ENCODE measurements at regions not wholly inside any gene's neighbourhood (a gene's known extent, or its start where the extent isn't known, plus 50 kb on each side); places are given as distances from the start of the nearest gene placed in this dataset.

- Histone ChIP-seq H3K27ac (replicated peaks) (peak overlapping the region; percentile 22), H3K4me1 (peaks cover 16% of the 10 kb centered on the region), H3K4me3 (no peak overlapping the region), H3K27me3 (ENCODE audit: low read depth) (no peaks in the 10 kb centered on the region), H3K9me3 (replicated peaks) (no peaks in the 10 kb centered on the region), H3K36me3 (no peaks in the 10 kb centered on the region)
- intact Hi-C loops (cut with micrococcal nuclease), result loop anchor here (5.0 kb wide), 1 partner anchor 122 kb away; no protein-coding TSS in a partner anchor
- TF ChIP-seq CTCF (IDR thresholded peaks at IDR 0.05; ENCODE audit: borderline replicate concordance), result no peak
- peak; percentile 29 for DNase-seq
Observed at GRCh38 chr2:64914735-64915509, 74.3 kb upstream of the SLC1A4 start.

- no peak for DNase-seq
- Histone ChIP-seq H3K4me3 (no peak overlapping the region), H3K4me1 (peaks cover 16% of the 10 kb centered on the region), H3K27me3 (ENCODE audit: low read depth) (no peaks in the 10 kb centered on the region), H3K9me3 (replicated peaks) (no peaks in the 10 kb centered on the region), H3K36me3 (no peaks in the 10 kb centered on the region), H3K27ac (replicated peaks) (peak overlapping the region; percentile 22)
- intact Hi-C loops (cut with micrococcal nuclease), result loop anchor here (5.0 kb wide), 1 partner anchor 122 kb away; no protein-coding TSS in a partner anchor
- TF ChIP-seq CTCF (IDR thresholded peaks at IDR 0.05; ENCODE audit: borderline replicate concordance), result no peak
Observed at GRCh38 chr2:64915510-64915900, 73.7 kb upstream of the SLC1A4 start.

DNA sequence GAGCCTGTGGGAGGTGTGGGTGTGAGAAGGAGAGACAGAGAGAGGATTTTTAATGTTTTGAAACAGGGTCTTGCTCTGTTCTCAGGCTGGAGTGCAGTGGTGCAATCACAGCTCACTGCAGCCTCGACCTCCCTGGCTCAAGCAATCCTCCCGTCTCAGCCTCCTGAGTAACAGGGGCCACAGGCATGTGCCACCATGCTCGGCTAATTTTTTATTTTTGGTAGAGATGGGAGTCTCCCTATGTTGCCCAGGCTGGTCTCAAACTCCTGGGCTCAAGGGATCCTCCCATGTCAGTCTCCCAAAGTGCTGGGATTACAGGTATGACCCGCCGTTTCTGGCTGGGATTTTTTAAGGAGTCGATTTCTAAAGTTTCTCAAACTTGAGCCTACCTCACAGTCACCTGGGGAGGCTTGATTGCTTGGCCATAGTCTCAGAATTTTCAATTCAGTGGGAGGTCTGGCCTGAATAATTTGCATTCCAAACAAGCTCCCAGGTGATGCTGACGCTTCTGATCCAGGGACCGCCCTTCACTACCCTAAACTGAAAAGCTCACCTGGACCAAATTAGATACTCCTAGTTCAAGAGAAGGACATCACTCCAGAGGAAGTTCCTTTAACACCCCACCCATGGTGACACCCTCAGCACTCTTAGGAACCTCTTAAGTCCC, 70.8 kb upstream of the SLC1A4 start:
- Histone ChIP-seq H3K4me3 (peak overlapping the region; percentile 54), H3K4me1 (peaks cover 5% of the 10 kb centered on the region), H3K36me3 (no peaks in the 10 kb centered on the region), H3K27me3 (ENCODE audit: low read depth) (no peaks in the 10 kb centered on the region), H3K9me3 (replicated peaks) (no peaks in the 10 kb centered on the region), H3K27ac (replicated peaks) (peak overlapping the region; percentile 69)
- DNase-seq, result no peak
- intact Hi-C loops (cut with micrococcal nuclease), result loop anchor here (5.0 kb wide), 1 partner anchor 119 kb away; no protein-coding TSS in a partner anchor
- no peak for TF ChIP-seq CTCF (IDR thresholded peaks at IDR 0.05; ENCODE audit: borderline replicate concordance)

GRCh38 chr2:64919261-64919660, 69.9 kb upstream of the SLC1A4 start:
- Histone ChIP-seq H3K9me3 (replicated peaks) (no peaks in the 10 kb centered on the region), H3K36me3 (no peaks in the 10 kb centered on the region), H3K27ac (replicated peaks) (no peak overlapping the region), H3K4me3 (no peak overlapping the region), H3K4me1 (peaks cover 5% of the 10 kb centered on the region), H3K27me3 (ENCODE audit: low read depth) (no peaks in the 10 kb centered on the region)
- intact Hi-C loops (cut with micrococcal nuclease), result loop anchor here (5.0 kb wide), 1 partner anchor 118 kb away; no protein-coding TSS in a partner anchor
- no peak for TF ChIP-seq CTCF (IDR thresholded peaks at IDR 0.05; ENCODE audit: borderline replicate concordance)
- no peak for DNase-seq

DNA sequence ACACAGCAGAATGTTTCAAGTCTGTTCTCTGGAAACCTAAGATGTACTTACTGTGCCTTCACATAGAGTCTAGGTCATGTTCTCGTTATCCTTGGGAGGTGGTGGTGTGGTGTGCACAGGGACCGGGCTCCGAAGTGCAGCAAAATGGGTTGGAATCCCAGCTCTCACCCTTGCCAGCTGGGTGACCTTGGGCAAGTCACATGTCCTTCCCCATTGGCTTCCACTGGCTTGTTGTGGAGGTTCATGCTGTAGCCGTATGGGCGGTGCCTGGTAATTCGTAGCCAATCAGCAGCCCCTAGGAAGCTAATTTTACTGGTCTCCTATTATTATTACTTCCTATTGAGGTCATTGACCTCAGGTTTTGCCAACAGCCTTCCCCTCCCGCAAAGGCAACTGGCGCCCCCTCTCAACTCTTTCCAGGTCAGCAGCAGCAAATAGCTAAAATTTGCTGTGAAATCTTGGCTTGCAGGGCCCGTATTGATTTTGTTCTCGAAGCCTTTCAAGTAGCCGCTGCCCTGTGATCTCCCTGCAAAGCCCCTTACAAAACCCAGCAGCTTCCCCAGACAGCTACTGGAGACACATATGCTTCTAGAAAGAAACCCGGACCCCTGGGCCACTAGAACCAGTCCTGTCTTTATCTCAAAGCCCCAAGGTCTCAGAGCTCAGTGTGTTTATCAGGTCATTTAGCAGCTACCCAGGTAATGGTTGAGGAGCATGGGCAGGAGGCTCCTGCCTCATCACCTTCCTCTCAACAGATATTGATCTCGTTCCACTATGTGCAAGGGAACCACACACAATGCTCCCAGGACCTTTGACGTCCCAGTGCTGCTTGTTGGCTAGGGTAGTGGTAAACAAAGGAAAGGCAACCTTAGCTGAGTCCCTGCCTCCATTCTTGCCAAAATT, 66.5 kb upstream of the SLC1A4 start:
- no peaks in the 10 kb centered on the region for H3K27me3 ChIP-seq (ENCODE audit: low read depth)
- H3K4me3 ChIP-seq, result no peak overlapping the region
- intact Hi-C loops (cut with micrococcal nuclease), result loop anchor here (10.0 kb wide), 1 partner anchor 252 kb away; no protein-coding TSS in a partner anchor
- TF ChIP-seq CTCF (IDR thresholded peaks at IDR 0.05; ENCODE audit: borderline replicate concordance), result no peak
- H3K36me3 ChIP-seq, result no peaks in the 10 kb centered on the region
- DNase-seq, result no peak
- H3K27ac ChIP-seq (replicated peaks), result no peak overlapping the region
- peaks cover 4% of the 10 kb centered on the region for H3K4me1 ChIP-seq
- H3K9me3 ChIP-seq (replicated peaks), result peaks cover 5% of the 10 kb centered on the region
